GM18909 (cell line): ENCODE measurements at regions not wholly inside any gene's neighbourhood (a gene's known extent, or its start where the extent isn't known, plus 50 kb on each side); places are given as distances from the start of the nearest gene placed in this dataset.
A peak's percentile ranks its signal among the peaks of the same experiment; 100 is the strongest.

ENCODE experiments used
- ATAC-seq: cut with Tn5 transposase; IDR thresholded peaks from one replicate; pipeline ENCODE4 v1.9.1; 2021; ENCODE audit warnings: mild to moderate bottlenecking; ENCODE audit not compliant: unreplicated experiment, poor library complexity

DNA sequence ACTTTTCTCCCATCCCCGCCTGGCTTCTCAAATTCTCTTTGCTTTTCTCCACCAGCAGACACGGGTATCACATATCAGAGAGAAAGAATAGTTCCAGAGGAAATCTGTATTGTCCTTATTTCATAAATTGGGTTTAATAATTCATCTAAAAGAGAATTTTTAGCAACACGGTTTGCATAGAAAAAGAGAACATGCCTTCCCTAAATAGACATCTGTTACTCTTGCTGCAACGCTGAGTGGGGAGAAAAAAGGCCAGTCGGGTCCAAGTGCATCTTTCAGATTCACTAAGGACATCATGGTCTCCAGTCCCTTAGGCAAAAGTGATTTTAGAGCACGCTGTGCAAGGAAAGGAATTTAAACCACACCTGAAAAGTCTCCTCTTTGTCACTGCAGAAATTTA is 201.3 kb downstream of the ABHD5 start:
- no peak for ATAC-seq

GRCh38 chr3:43892526-43892925 is 201.8 kb downstream of the ABHD5 start:
- ATAC-seq, result peak; percentile 64

GRCh38 chr3:43893727-43894126 is 203.0 kb downstream of the ABHD5 start:
- no peak for ATAC-seq

DNA sequence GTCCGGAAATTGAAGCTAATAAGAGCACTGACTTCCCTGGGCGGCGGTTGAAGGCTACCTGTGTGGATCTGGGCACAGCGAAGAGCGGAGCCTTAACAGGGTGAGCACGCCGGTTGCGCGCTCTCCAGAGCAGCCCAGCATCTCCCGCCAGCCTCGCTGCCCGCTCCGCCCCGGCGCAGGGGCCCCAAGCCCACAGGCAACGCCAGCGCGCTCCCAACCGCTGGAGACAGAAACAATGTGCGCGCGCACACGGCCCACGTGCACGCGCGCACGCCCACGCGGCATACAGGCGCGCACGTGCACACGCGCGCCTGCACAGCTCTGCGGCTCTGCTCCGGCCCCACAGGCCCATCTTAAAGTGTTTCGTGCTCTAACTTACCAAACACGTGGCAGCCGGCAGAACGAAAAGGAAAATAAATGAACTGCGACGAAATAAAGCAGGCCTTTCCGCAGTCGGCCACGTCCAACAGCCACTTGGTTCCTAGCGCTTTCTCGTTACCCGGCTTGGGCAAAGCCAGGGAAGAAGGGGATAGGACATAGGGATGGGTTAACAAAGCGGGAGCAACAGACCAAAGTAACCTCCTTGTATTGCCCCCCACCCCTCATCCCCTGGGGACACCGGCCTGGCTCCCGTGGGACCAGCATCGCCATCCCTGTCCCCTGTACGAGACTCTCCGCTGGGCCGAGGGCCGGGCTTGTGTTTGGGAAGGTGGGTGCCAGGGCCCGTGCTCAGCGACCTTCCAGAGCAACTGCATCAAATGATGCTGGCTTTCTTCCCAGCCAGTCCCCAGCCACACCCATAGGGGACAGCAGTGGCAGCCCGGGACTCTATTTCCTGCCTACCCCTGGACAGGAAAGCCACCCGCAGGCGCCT is 203.7 kb downstream of the ABHD5 start:
- ATAC-seq, result peak; percentile 44

GRCh38 chr3:43895573-43895972 is 204.8 kb downstream of the ABHD5 start:
- no peak for ATAC-seq

GRCh38 chr3:43902415-43902814 is 211.7 kb downstream of the ABHD5 start:
- ATAC-seq, result no peak

GRCh38 chr3:43905157-43905556 is 214.4 kb downstream of the ABHD5 start:
- no peak for ATAC-seq

DNA sequence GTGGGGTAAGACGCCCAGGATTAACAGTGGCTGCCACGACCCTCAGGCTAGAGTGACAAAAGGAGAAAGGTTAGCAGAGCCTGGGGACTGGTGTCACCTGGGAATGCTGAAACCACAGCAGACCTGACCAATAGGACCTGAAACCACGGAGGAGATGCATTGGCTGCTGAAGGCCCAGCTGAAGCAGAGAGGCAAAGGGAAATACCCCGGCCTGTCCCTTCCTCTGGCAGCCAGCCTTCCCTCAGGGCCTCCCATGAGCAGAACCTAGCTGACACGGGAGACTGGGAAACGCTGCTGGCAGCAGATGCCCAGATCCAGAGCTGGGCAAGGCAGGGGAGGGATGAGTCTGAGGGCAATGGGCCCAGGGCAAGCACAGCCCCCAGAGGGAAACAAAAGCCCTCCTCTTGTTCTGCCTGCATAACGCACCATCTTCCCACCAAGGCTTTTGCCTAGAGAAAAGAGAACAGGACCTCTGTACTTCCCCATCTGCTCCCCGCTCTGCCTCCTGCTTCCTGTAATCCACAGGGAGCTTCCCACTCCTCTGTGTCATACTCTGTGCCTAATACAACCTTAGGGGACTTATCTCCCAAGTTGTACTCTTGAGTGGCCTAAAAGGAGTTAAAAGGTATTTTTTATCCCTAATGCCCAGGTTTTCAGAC is 216.2 kb downstream of the ABHD5 start:
- ATAC-seq, result peak; percentile 24

DNA sequence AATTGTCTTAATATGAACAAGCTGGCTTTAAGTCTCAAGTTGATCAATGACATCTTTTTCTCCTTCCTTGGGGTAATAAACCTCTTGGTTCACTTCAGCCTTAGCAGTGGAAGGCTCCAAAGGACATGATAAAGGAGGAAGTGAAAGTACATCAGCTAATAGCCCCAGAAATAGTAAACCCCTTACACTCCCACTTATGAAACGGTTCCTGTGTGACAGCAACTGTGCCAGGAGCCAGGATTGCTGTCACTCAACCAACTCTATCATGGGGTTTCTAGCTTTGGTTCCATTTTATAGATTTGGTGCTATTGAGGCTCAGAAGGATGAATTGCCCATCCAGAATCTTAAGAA is 216.7 kb downstream of the ABHD5 start:
- ATAC-seq, result peak; percentile 95

- ATAC-seq, result no peak
Observed at GRCh38 chr3:43908456-43908855, 217.7 kb downstream of the ABHD5 start.

DNA sequence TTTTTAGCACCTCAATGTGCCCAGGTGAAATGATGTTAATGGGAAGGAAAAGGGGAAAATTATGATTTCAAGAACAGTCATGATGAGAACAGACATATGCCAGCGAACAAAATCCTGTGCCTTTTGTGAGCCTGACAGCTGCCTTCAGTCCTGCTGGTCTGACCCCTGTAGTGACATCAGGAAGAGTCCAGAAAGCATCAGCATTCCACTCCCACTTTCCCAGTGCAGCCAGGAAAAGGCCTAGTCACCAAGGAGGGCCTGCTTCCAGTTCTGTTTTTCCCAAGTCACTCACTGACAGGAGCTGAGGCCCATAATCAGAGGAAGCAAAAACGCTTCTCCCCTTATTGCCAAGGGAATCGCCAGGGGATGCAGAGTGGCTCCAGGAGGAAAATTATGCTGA is 218.4 kb downstream of the ABHD5 start:
- no peak for ATAC-seq

DNA sequence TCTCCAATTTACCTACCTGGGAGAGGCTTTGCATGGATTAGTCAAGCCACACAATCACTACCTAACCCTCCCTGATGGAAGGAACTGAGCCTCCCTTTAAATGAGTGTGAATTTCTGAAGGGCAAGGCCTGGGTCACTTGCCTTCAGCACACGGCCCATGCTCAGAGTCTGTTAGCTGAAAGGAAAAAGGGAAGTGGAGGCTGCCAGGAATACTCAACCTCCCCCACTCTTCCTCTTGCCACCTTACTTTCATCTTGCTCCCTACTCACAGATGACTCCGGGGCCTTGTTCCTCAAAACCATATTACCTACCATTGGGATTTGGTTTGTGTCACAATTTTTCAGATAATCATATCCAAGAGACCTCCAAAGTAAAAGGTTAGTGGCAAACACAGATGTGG is 220.0 kb downstream of the ABHD5 start:
- no peak for ATAC-seq

DNA sequence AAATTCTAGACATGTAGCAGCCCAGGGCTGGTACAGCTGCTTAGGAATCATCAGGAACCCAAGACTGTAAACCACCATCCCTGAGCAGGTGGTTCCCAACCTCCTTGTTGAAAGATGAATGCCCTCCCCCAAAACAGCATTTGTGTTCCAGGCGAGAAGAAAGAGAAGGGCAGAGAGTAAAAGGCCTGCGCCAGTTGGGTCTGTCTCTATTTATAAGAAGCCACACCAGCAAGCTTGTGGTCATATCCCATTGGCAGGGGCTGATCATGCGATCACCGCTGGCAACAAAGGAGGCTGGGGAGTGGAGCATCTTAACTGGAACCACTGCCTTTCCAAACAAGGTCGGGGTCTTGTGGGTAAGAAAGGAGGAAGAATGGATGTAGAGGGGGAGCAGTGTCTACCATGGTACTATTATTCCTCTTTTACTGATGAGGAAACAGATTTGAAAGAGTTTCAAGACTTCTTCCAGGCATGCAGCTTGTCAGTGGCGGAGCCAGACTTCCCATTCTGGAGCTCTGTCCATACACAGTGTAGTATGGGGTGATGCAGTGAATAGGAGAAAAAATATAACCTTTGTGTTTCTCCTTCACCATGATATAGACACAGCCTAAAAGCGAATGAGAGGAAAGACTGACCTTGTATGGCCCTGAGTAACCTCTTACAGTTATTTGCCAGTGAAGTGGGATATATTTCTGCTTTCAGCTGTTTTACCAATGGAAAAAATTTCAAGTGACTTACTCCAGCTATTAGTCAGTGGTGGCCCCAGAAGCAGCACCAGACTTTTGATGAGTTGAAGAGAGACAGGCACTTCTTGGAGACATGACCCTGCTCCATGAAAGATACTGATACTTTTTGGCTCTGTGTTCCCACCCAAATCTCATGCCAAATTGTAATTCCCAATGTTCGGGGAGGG is 222.6 kb downstream of the ABHD5 start:
- no peak for ATAC-seq

- no peak for ATAC-seq
Observed at GRCh38 chr3:43914269-43914668, 223.5 kb downstream of the ABHD5 start.

GRCh38 chr3:43915546-43915945 is 224.8 kb downstream of the ABHD5 start:
- ATAC-seq, result no peak

DNA sequence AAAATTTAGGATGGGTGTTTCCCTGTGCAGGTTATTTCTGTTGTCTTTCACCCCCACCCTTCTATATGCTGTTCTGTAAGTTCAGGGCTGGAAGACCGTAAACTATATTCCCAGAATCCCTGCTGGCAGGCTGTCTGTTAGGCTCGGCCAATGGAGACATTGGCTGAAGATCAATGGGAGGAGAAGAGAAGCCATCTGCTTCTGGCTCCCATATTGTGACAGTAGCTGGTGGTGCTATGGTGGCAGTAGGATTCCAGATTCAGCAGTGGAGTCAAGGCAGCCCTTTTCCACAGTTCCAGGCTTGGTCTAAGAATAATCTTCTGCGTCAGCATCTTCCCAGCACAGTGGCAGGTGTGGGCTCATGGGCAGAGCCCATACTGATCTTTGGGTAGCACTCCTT is 226.6 kb downstream of the ABHD5 start:
- ATAC-seq, result no peak

GRCh38 chr3:43919029-43919428 is 228.3 kb downstream of the ABHD5 start:
- no peak for ATAC-seq

- ATAC-seq, result no peak
Observed at GRCh38 chr3:43921056-43921648, 230.4 kb downstream of the ABHD5 start.

DNA sequence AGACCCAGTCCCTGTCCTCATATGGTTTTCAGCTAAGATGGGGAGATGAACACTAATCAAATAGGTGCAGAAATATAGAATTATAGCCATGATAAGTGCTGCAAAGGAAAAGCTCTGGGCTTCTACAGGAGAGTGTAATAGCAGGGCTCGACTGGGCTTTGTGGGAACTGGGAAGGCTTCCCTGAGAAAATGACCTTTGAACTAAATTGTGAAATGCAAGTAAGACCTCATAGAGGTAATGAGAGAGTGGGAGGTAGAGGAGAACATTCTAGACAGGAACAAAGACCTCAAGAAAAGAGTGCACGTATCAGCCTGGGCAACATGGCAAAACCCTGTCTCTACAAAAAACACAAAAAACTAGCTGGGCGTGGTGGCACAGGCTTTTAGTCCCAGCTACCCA is 231.6 kb downstream of the ABHD5 start:
- no peak for ATAC-seq

DNA sequence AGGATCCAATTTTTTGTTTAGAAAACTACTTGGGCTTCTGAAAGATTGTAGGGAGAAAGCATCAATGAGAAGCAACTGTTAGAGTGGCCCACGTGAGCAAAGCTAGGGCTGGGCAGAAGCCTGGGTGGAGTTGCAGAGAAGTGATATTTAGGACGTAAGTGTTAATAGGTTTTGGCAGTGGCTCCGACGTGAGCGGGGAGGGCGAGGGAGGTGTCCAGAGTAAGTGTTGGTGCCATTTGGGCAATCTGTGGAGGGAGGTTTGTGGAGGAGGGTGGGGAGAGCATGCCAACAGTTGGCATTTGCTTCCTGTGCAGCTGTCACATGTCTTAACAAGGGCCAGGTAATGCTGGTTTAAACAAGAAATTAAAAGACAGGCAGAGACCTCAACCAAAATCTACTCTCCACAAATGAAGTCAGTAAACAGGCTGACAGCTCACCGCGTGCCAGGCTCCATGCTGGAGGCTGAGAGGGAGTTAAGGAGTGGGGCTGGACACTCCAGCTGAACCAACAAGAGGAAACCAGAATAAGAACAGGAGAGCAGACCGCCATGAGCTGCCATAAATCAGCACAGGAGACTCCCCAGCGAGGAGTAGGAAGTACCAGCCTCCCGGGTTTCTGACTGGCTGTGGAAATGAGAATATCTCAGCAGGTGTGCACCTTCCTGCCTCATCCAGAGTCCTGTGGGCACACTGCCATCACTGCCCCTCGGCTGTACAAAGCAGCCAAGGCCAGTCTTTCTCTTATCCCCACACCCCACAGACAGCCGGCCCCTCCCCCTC is 232.6 kb downstream of the ABHD5 start:
- ATAC-seq, result no peak
